GM19351 (cell line): ENCODE measurements at regions not wholly inside any gene's neighbourhood (a gene's known extent, or its start where the extent isn't known, plus 50 kb on each side); places are given as distances from the start of the nearest gene placed in this dataset.

Experiments
- ATAC-seq: cut with Tn5 transposase; IDR thresholded peaks from one replicate; pipeline ENCODE4 v1.9.1; 2021; ENCODE audit warnings: mild to moderate bottlenecking, moderate library complexity; ENCODE audit not compliant: unreplicated experiment

DNA sequence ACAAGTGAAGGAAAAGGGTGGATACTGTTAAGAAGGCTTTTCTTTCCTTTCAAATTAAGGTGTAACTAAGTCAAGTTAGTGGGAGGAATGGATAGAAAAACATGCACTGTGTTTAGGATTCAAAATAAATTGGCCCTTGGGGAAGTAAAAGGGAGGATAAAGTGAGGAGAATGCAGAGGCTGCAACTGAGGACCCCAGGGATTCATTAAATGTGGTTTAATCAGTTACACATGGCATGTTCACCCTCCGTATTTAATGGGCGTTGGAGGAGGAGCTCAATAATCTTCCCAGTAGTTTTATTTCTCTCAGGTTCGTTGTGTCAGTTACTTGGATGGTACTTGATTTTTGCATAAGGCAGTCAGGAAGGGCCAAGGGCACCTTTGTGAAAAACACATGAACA, 966.3 kb downstream of the JRKL start:
- no peak for ATAC-seq

DNA sequence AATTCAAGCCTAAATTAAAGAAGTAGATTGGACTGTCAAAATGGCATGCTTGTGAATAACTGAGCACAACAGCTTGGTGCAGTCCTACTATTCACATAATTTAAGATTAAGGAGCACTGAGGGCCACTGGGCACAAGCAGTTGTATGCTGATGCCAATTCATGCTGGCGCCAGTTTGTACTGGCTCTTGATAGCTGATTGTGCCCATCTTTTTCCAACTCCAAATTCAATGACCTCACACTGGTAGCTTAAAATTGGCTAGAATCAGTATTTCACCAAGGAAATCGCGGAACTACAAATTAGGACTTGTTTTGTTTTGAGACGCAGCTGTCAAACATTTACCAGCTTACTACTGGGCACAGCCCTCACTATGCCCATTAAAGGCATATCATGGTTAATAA, 969.2 kb downstream of the JRKL start:
- ATAC-seq, result no peak

DNA sequence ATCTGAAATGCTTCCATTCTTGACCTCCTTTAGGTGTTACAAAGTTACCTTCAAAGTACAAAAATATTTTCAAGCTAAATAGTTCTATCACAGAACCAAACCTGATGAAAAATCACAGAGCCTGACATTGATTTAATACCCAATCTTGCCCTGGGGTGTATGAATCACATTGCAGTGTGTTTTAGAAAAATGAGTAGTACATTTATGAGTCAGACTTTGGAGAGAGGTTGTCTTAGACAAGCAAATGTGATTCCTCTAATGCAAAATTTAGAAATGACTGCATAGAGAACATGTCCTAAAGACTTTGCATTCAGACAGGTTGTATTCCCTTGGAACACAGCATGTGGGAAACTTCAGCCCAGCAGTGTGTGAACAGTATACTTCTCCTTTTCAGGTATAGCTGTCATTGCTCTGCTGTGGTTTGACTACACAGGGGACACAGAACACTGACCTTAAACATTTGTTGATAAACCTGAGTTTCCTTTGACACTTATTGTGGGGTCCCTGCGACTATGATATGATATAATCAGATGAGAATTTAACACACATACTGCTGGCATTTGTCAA, 972.1 kb downstream of the JRKL start:
- ATAC-seq, result no peak

DNA sequence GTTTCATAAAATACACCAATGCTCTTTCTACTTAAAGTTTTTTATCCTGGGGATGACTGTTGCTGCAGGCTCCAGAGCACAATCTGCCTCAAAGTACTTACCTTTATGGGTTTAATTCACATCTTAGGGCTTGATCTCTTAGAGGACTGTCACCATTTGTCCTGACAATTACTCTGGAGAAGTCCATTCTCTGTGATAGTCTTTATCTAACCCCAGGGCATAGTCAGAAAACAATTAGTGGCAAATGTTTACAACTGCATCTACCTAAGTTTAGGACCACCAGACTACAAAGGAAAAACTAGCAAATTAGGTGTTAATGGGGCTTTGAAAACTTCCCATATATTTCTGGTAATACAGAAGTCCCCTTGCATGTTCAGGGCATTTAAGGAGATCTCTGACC, 973.5 kb downstream of the JRKL start:
- ATAC-seq, result no peak

DNA sequence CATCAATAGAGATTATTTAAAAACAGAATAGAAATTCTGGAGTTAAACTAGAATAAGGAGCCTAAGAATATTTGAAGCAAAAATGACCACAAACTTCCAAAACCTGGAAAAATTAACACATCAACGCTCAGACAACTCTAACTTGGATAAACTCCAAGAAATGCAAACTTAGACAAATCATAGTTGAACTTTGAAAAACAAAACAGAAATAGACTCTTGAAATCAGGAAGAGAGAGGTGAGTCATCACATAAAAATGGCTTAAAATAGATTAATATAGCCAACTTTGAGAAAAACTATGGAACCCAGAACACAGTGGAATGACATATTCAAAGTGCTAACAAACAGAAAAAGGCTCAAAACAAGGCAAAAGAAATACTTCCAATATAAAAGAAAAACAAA, 974.2 kb downstream of the JRKL start:
- ATAC-seq, result no peak

DNA sequence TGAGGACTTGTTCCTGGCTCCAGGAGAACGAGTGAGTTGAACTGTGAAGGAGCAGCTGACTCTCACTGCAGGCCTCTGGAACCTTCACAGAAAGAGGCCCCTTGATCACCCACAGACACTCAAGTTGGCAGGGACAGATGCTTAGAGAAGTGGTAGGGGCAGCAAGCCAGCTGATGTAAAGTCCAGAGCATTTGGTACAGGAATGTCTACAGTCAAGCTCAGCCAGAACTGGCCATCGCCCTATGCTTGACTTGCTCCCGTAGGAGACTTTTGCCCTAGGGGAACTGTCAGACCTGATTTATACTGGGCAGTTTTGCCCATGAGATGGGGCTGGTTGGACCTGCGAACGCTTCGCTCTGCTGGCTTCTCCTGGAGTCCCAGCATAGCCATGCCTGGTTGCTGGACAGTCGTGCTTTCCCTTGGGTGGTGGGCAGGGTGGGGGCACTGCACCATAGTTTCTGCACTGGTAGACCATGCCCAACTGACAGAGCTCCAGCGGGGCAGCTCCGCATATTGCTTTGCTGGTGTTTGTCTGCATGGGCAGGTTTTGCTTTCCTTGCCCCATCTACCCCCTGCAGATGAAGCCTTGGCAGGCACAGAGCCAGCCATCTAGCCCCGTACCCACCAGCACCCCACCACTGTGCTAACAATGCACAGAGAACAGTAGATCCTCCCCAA, 977.7 kb downstream of the JRKL start:
- no peak for ATAC-seq

DNA sequence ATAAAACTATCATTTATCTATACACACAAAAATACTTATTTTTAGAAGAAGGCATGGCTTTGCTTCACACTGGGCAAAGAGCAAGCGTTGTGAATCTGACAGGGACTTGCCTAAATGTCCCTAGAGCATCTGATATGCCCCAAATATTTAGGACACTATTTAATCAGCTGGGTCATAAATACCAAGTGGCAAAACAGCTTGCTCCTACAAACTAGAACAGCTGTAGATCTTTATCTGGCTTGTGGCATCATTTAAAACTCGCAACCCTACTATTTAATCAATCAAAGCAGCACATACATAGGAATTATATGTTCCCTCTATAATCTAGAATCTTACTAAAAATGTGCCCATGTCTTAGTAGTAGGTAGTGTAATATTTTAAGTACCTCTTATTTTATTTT, 999.5 kb downstream of the JRKL start:
- ATAC-seq, result no peak

DNA sequence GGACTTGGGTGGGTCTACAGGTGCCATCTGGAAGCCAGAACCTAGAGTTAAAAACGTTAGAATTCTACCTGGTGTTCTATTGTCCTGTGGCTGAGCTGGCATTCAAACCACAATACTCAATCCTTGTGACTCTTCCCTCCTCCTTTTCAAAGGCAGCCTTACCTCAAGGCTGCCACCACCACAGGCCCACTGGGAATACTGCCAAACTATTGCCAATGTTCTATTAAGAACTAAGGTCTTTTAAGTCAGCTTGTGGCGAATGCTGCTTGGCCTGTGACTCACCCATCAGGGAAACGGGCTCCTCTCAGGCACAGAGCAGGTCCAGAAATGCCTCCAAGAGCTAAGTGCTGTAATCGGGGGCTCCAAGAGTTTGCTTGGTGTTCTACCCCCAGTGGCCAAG, 1008.4 kb downstream of the JRKL start:
- ATAC-seq, result no peak

DNA sequence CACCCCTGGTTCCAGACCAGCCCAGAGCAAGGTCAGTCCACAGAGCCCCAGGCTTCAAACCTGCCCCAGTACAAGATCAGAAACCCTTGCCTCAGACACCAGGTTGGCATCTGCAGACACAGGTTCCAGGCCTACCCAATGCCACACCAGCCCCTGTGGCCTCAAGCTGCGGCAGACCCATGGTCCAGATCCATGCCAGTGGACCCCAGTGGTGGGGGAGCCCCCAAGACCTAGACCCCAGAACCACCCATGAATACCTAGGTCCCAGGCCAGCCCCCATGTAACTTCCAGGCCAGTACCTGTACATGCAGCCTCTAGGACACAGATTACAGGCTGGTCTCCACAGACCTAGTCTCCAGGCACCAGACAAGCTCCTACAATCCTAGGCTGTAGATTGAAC, 1019.3 kb downstream of the JRKL start:
- no peak for ATAC-seq

DNA sequence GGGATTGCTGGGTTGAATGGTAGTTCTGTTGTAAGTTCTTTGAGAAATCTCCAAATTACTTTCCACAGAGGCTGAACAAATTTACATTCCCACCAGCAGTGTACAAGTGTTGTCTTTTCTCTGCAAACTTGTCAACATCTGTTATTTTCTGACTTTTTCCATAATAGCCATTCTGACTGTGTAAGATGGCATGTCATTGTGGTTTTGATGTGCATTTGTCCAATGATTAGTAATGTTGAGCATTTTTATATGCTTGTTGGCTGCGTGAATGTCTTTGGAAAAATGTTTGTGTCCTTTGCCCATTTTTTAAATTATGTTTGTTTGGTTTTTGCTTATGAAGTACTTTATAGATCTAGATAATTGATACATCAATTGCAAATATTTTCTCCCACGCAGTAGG, 1025.0 kb downstream of the JRKL start:
- ATAC-seq, result no peak

DNA sequence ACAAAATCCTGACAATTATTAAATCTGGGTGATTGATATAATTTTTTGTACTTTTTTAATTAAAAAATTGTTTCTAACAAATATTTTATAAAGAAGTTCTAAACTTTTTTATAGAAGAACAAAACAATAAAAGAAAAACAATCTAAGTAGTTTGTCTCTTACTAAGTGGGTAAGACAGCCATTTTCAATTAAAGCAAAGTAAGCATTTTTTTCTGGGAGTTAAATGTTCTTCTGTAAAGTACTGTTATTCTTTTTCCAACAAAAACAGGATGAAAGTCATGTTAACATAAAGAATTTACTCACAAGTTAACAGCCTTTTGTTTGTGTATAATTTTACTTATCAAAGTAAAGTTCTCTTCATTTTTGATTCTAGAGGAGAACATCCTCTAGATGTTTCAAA, 1029.9 kb downstream of the JRKL start:
- no peak for ATAC-seq

DNA sequence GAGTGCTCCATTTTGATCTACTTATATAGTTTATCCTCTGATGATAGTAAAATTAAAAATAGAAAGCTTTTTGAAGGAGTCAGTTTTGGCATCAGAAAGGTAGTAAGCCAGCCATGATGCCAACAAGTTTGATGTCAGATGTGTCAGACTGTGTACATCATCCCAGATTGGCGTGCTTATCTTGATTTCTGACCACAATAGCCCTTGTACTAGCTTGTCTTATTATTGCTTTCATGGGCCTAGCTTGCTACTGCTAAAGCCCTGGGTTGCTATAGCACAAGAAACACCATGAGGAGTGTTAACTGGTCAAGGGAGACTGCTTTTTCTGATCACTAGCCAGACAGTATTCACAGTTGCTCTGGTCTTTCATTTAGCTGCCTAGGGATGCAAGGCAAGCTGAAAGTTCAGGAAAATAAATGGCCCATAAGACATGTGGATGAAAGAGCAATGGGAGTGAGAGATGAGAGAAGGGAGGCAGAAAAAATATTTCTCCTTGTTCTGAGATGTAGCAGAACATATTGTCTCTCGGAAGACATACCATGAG, 1038.5 kb downstream of the JRKL start:
- ATAC-seq, result no peak

DNA sequence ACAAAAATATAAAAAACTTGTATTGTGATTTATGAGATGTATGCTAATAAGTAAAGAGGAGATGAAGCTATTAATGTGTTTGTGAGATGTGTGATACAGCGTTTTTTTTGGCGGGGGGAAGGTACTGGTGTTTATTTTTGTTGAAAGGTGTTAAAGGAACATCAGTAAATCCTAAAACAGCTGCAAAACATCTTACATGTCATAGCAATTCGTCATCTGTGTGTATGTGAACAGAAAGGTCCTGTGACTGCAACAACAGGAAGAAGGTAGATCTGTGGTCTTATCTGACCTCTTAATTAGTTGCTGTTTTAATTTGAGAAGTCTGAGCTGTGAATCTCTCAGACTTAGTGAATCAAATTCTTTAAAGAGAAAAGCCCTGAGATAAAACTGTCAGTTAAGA, 1041.1 kb downstream of the JRKL start:
- no peak for ATAC-seq

DNA sequence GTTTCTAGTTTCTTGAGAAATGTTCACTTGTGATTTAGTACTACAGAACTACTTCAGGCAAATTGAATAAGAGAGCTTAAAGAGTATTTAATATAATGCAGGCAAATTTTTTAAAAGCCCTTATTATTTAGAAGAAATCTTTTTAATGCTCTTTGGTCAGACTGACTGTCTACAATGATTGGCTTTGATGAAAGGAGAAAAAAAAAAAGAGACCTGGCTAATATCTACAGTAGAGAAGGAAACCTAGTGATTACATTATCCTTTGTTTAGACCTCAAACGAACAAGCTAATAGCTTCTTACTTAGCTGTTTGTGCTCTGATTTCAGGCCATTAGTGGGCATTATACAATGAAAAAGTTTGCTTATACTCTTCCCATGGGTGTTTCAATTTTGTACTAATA, 1043.1 kb downstream of the JRKL start:
- no peak for ATAC-seq

DNA sequence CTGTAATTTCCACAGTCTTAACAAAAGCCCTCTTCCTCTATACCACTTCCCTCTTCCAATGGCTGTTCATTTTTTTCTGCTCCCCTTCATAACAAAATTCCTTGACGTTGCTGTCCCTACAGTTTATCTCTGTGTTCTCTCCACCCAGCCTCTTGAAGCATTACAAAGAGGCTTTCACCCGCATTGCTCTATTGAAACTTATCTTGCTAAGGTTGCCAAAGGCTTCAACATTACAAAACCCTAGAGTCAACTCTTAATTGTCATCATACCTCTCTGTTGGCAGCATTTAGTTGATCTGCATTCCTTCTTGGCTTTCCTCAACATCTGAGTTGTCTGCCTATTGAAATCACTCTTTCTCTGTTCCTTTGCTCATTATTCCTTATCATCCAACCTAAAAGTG, 1055.7 kb downstream of the JRKL start:
- no peak for ATAC-seq

DNA sequence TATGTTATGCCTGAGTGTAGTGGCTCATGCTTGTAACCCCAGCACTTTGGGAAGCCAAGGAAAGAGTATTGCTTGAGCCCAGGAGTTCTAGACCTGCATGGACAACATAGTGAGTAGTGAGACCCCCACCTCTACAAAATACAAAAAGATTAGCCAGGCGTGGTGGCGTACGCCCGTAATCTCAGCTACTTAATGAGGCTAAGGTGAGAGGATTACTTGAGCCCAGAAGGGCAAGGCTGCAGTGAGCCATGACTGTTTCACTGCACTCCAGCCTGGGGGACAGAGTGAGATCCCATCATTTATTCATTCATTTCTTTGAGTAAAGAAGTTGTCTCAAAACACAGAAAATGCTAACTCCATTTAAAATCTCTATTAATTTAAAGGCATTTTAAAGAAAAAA, 1061.6 kb downstream of the JRKL start:
- ATAC-seq, result no peak

DNA sequence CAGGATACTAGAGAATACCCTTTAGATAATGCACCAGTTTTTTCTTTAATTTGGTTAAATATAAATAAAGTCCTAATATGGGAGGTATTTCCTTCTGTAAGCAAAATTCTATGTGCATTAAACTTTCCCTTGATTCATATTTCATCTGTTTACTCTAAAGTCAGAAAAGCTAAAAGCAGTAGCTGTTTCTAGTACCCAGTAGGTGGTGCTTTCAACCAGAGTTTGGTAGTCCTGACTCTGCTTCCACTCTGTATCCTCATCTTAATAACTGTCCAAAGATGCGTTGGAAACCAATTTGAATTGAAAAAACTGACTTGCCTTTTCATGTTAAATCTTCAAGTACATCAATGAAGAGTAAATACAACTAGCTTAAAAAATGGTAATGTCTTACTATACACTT, 1065.2 kb downstream of the JRKL start:
- ATAC-seq, result no peak

DNA sequence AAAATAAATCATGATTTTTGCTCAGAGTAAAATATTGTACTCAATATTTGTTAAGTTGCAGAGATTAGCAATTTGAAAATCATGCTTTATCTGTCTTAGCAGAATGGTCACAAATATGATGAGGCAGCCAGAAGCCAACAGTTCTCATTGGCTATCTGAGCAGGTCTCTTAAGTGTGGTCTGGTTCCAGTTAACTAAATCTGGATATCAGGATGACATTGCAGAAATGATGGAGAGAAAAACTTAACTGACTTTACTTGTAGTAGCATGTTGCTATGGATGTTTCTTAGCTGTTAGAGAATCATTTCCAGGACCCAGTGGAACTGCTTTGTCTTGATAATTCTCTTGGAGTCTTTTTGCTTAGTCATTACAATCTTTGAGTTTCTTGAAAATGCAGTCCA, 1070.3 kb downstream of the JRKL start:
- ATAC-seq, result no peak

DNA sequence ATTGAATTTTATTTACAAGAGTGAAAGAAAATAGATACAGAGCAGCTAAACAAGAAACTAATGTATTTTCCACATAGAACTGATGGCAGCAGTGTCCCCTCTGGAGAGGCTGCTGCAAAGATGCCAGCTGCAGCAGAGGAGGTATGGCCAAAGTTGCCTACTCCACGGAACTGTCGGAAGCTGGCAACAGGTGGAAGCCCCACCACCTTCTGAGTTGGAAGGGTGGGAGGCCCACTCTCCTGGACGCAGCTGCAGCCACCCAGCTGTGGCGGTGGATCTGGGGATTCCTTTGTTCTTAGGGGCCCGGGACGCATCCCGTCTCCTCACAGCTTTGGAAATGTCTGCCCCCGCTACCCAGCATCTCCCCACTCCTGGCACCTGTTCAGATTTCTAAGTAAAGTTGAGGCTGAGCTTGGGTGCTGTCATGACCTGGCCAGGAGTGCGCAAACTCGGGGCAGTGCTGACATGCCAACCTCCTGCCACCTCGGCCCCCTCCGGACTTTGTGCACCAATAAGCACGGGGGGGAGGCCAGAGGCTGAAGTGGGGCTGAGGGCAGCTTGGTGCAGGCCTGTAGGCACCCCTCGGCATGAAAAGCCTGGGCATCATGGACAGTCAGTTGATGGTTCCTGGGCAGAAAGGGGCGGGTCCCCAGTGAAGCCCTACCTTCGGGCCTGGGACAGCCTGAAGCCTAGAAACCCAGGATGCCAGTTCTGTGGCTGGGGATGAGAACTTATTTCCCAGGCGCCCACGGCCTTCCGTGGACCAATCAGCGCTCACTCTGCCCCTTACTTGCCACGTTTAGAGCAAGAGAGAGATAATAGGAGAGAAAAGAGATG, 1071.4 kb downstream of the JRKL start:
- ATAC-seq, result no peak

DNA sequence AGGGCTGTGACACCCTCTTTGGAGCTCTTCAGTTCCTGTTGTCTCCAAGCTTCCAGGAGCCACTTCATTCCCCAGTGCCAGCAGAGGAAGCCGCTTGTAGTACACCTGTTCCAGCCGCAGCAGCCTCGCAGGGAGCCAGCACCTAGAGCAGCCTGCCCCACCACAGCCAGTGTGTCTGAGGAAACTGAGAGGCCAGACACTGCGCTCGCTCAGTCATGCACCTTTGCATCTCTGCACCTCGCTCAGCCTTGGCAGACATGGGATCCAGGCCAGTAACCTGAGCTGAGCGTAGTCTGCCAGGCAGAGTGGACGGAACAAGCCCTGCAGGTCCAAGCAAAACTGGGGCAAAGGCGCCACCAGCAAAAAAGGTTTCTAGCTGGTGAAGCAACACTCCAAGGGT, 1072.1 kb downstream of the JRKL start:
- ATAC-seq, result no peak

DNA sequence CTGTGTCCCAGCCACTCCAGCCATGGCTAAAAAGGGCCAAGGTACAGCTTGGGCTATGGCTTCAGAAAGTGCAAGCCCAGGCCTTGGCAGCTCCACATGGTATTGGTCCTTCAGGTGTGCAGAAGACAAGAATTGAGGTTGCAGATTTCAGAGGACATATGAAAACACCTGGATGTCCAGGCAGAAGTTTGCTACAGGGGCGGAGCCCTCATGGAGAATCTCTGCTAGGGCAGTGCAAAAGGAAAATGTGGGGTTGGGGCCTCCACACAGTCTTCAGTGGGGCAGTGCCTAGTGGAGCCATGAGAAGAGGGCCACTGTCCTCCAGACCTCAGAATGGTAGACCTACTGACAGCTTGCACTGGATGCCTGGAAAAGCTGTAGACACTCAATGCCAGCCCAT, 1074.1 kb downstream of the JRKL start:
- no peak for ATAC-seq

DNA sequence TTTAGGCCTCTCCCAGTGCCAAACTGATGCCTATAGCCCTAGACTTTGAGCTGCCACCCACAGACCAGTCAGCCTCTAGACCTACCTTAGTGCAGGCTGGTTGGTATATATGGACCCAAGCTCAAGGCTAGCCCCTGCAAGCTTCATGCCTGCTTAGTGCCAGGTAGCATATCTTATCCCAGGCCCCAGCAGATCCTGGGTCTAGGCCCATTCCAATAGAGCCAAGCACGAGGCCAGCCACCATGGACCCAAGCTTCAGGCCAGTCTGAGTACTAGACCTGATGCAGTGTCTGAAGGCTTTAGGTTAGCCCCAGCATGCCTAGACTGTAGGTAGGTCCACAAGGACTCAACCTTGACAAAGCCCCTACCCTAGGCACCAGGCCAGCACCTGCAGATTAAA, 1081.7 kb downstream of the JRKL start:
- ATAC-seq, result no peak
